SIG-M5 treated with dmso at 0.1 percent for 504 hours (cell line): ENCODE measurements at regions not wholly inside any gene's neighbourhood (a gene's known extent, or its start where the extent isn't known, plus 50 kb on each side); places are given as distances from the start of the nearest gene placed in this dataset.
"Not testable (repeated sequence)": the region's sequence is repeated elsewhere in the genome, so short reads cannot be mapped to it uniquely, and the experiment has no call there.

Source experiments
- DNase-seq: peaks from one replicate; lab custom pipeline; 2025; ENCODE audit not compliant: unreplicated experiment; lab: John Stamatoyannopoulos, UW

DNA sequence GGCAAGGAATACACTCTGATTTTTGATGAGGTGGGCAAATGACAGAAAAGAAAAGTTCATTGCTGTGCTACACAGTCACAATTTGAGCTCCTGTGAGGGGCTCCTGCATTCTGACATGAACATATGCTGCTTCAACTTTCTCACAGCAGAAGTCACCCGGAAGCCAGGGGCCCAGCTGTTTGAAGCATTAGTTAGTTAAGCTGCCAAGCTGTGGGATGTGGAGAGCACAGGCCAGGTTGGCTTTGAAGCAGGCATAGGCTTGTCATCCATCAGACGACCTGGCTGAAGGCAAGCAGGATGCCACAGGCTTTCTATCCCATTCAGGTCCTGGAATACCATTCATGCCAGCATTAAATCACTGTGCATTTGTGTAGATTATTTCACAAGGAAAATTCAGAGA lies 63.1 kb downstream of the MTNR1B start:
- no peak for DNase-seq

- DNase-seq = no peak
Measured at GRCh38 chr11:93033093-93033492, 63.6 kb downstream of the MTNR1B start.

DNA sequence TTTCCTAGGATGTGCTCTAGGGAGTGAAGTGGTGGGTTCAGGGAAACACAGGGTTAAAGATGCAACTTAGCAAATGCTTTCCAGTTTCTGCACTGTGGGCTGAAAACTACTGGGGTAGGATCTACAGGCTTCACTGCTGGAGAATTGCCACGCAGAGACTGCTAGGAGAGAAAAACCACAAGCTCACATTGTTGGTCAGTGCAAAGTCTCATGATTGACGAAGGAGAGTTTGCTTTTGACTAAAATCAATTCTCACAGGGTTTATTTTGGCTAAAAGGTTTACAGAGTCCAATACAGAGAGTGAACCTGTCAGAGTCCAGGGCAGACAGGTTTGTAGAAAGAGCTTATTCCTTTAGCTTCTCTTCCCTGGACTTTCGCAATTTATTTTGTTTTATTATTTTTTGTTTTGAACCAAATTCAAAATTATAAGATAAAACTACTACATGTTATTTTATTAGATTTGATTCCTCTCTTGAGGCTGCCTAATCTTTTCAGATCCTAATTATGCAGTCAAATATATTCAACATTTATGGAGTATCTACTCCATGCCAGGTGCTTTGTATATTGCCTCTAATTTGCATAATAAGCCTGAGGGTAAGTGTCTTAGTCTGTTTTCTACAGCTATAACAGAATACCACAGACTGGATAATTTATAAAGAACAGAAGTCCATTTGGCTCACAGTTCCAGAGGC lies 64.7 kb downstream of the MTNR1B start:
- DNase-seq = no peak

- DNase-seq = no peak
Measured at GRCh38 chr11:93034723-93035039, 65.2 kb downstream of the MTNR1B start.

DNA sequence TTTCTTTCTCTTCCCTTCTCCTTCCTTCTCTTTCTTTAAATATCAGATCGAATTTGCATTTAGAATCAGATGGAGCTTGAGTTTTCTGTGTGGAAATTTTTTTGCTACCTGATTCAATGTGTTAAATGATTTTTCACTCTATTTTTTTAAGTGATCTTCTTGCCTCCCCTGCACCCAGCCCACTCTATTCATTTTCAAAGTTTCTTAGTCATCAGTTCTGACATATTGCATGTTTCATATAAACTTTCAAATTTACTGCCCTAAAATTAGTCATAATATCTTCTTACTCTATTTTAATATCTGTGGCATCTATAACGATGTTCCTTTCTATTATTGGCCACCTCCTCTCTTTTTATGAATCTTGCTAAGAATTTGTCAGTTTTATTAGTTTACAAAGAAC lies 69.1 kb downstream of the MTNR1B start:
- no peak for DNase-seq

DNA sequence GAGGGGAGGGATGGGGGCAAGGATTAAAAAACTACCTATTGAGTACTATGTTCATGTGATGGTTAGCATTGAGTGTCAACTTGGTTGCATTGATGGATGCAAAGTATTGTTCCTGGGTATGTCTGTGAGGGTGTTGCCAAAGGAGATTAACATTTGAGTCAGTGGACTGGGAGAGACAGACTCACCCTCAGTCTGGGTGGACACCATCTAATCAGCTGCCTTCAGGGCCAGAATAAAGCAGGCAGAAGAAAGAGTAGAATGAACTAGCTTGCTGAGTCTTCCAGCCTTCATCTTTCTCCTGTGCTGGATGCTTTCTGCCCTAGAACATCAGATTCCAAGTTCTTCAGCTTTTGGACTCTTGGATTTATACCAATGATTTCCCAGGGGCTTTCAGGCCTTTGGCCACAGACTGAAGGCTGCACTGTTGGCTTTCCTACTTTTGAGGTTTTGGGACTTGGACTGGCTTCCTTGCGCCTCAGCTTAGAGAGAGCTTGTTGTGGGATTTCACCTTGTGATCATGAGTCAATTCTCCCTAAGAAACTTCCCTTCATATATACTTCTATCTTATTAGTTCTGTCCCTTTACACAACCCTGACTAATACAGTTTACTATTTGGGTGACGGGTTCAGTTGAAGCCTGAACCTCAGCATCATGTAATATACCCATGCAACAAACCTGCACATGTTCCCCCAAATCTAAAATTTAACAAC lies 70.2 kb downstream of the MTNR1B start:
- no peak for DNase-seq

DNA sequence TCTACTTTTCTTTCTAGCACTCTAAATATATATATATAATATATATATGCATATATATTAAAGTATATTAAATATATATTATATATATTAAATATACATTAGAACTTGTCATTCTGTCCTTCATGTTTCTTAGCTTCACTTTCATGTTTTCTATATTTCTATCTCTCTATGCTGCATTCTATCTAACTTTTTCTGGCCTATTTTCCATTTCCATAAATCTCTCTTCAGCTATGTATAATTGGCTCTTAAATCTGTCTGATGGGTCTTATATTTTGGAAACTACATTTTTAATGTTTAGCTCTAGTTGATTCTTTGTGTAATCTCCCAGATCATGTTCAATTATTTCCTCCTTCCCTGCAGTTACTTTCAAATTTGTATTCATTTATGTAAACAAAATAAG lies 72.2 kb downstream of the MTNR1B start:
- no peak for DNase-seq

- DNase-seq = not testable (repeated sequence)
Measured at GRCh38 chr11:93043186-93043585, 73.7 kb downstream of the MTNR1B start.

DNA sequence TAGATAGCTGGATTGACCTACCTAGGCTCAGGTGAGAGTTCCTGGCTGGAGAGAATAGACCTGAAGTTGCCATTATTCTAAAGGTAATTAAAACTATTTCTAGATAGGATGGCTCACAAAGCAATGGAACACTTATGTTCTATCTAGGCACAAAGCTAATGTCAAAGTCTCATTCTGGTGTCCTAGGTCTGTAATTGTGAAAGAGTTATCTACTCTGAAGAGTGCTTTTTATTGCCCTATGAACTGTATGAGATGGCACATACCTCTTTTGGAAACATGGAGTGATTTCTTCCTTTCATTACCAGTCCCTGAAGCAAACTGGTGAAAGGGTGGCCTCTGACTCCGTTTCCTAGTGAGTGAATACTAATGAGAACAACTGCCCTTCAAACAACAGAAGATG lies 80.3 kb downstream of the MTNR1B start:
- DNase-seq = no peak

- no peak for DNase-seq
Measured at GRCh38 chr11:93051186-93051585, 81.7 kb downstream of the MTNR1B start.

DNA sequence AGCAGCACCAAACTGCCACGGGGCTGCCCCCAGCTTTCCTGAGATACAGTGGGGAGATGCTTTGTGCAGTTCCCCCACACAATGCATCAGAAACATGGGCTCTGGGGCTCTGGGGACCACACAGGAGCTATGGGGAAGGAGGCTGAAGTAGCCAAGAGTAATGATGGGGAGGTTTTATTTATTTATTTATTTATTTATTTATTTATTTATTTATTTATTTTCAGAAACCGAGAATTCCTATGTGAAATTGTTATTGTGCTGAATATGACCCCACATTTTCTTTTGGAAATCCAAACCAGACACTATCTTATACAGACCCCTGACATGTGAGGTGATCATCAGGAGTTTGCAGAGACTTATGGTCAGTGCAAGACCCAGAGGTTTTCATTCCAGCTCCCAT lies 84.4 kb downstream of the MTNR1B start:
- DNase-seq = no peak

DNA sequence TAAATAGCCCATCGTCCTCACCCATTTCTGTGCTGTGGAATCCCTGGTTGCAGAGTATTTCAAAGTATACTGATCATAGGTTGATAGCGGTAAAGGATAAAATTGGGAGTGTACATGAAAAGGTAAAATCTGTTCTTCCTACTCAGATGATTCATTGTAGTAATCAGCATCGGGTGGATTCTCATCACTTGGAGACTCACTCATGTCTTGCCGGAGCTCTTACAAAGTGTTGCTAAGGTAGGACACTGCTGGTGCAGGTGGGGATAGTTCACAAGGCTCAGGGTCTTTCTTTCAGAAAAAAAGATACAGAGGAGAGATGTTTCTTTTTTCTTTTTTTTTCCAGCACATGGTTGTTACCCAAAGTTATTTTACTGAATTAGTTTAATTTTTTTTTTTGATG lies 84.8 kb downstream of the MTNR1B start:
- DNase-seq = no peak

DNA sequence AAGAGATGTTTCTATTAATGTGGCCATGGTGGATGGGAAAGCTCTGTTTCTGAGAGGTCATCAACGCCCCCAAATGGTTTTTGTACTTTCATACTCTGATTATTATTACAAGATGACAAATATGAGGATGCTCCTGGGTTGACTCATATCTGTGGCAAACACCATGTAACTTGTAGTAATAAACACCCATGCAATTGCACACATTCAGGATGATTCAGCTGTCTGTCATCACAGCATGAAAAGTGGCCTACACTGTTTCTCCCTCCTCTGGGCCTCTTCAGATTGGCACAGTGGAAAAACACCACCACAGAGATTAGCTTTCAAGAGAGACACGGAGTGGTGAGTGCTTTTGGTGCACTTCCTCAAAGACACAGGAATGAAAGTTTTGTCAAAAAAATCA lies 85.4 kb downstream of the MTNR1B start:
- DNase-seq = peak; percentile 8

DNA sequence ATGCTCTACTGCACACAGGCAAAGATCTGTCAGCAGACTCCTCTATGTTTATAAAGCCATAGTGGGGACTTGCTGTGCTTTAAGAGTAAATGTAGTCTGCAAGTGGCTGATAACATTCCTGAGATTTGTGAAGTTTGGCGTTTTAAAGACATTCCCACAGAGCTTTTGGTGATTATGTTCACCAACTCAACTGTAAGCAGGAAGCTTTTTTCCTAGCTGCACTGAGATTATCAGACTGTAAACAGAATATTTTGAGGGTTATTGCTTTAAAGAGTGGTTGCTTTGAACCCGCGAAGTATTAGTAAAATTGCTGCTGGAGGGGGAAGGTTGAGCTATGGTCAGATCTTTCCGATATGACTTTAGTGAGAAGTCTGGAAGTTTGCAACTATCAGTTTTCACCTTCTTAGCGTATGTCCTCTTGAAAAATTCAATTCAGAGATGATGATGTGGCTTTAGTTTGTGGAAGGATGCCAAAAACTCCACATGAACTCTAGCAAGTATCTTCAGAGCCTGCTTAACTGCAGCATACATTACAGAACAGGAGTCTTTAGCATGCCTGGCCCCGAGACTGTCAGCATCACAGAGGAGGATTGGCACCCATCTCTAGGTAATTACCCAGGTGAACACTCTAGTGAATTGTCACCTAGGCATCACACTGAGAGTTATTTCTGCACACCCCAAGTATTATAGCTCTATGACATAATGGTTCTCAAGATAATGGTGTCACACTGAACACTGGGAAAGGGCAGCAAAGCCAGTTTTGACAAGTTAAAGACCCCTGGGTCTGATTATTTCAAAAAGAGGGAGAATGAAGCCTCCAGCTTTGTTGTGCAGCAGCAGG lies 89.9 kb downstream of the MTNR1B start:
- DNase-seq = no peak

DNA sequence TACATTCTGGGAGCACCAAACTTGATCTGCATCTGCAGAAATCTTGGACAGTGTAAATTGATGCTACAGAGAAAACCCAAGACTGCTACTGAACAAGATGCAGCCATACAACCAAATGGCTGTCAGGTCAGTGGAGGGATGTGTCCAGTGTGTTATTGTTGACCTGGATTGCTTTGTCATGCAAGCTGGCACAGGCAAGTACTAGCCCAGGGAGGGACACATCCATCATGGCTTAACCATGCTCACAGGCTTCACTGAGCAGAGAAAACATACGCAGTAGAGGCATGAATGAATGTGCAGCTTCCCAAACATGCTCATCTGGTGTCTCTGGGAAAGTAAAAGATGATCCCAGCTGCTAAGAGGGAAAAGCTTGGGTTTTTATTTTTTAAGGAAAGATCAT lies 93.6 kb downstream of the MTNR1B start:
- DNase-seq = no peak

GRCh38 chr11:93065074-93065674 lies 95.7 kb downstream of the MTNR1B start:
- not testable (repeated sequence) for DNase-seq

- no peak for DNase-seq
Measured at GRCh38 chr11:93067881-93068390, 98.5 kb downstream of the MTNR1B start.

DNA sequence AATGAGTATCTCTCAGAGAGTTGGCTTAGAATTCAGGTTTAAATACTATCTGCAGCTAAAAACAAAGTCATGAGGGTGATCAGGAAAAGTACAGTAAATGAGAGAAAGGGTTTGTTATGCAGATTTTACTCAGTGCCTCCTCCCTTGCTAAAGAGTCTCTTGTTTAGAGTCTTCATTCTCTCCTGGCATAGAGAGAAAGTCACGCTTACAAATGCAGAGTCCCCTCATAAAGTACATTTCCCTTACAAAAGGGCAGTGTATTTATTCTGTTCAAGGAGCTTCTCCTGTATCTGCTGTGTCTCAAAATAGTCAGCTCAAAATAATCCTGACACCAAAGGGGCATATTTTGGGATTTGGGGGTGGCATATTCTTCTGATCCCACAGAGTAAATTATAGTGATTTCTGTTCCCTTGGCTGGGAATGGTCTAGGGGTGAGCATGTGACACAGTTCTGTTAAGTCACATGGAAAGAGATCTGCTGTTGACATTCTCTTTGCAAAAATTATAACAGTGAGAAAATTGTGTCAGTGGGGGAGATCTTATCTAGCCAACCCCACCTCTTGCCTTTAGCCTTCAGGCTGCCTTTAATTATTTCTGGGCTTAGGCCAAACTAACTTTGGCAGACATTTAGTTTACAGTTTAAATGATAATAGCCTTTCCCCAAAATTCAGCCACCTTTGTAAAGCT lies 102.9 kb downstream of the MTNR1B start:
- DNase-seq = no peak

DNA sequence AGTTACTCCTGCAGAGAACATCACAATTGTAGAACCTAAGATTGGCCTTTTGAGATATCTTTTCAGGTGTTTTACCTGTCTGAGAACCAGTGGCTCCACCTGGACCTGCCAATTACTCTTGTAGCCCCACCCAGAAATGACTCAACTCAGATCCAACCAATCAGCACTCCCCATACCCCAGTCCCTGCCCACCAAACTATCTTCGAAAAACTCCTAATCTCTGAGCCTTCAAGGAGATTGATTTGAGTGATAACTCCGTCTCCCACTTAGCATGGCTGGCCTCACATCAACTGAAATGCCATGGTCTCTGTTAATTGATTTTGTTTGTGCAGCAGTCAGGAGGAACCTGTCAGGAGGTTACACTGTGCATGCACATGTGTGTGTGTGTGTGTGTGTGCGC lies 103.6 kb downstream of the MTNR1B start:
- no peak for DNase-seq

DNA sequence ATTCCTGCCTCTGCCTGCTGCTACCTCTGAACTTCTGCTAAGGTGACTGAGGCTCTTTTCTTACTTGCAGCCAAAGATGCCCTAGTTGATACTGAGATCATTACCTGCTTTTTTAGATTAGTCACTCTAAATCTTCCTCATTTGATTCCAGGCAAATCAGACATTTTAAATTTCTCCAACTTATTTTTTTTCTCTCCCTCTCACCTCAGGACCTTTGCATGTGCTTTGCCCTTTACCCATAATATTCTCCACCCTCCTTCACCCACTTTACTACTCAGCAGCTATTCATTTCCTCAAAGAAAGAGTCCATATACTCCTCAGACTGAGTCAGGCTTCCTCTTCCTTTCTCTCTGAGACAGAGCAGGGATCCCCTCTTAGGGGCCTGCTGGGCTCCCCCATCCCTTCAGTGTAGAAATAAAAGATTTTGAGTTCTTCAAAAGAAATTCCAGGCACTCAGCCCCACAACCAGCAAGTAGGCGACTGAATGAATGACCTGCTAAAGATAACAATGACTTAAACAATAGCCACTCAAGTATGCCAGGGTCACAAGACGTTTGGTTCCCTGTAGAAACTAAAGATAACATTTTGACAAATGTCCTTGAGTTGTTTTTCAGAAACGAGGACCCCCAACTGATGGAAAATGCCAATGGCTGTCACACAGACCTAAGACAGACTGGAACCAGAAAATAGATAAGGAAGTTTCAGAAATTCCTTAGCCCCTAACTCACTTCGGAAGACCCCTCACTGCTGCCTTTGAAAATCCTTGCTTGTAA lies 104.2 kb downstream of the MTNR1B start:
- DNase-seq = no peak
